Dermis microvascular lymphatic vessel endothelial cell (primary cell): ENCODE measurements at regions not wholly inside any gene's neighbourhood (a gene's known extent, or its start where the extent isn't known, plus 50 kb on each side); places are given as distances from the start of the nearest gene placed in this dataset.

Experiments used
- DNase-seq, 2 donors: peaks; one replicate each; pipeline versions ENCODE4 v3.0.0 to v3.0.0-alpha.2; 2010; ENCODE audit warnings: low read depth in 2 of 2

GRCh38 chr5:54772684-54773083 is 212.7 kb downstream of the ESM1 start:
- no peak for DNase-seq

- DNase-seq, result no peak
Measured at GRCh38 chr5:54772231-54772630, 213.2 kb downstream of the ESM1 start.

- DNase-seq, result no peak
Measured at GRCh38 chr5:54769746-54770145, 215.6 kb downstream of the ESM1 start.

- DNase-seq, result no peak
Measured at GRCh38 chr5:54769072-54769471, 216.3 kb downstream of the ESM1 start.

GRCh38 chr5:54766748-54767147 is 218.6 kb downstream of the ESM1 start:
- no peak for DNase-seq

GRCh38 chr5:54765165-54766028 is 220.0 kb downstream of the ESM1 start:
- no peak for DNase-seq

GRCh38 chr5:54764102-54765090 is 221.0 kb downstream of the ESM1 start:
- DNase-seq, result no peak

- peak; percentile 25 to 64 for DNase-seq
Measured at GRCh38 chr5:54761213-54761701, 224.1 kb downstream of the ESM1 start.

- DNase-seq, result peak; percentile 40 to 51
Measured at GRCh38 chr5:54760182-54760935, 225.0 kb downstream of the ESM1 start.

- DNase-seq, result no peak
Measured at GRCh38 chr5:54758038-54758437, 227.4 kb downstream of the ESM1 start.

- DNase-seq, result no peak
Measured at GRCh38 chr5:54757541-54757940, 227.9 kb downstream of the ESM1 start.

- DNase-seq, result no peak
Measured at GRCh38 chr5:54756796-54757402, 228.5 kb downstream of the ESM1 start.

- DNase-seq, result no peak
Measured at GRCh38 chr5:54756301-54756700, 229.1 kb downstream of the ESM1 start.

- DNase-seq, result no peak
Measured at GRCh38 chr5:54754878-54755277, 230.5 kb downstream of the ESM1 start.

- no peak for DNase-seq
Measured at GRCh38 chr5:54754420-54754819, 231.0 kb downstream of the ESM1 start.

GRCh38 chr5:54753753-54754152 is 231.6 kb downstream of the ESM1 start:
- DNase-seq, result no peak

GRCh38 chr5:54753034-54753433 is 232.4 kb downstream of the ESM1 start:
- no peak for DNase-seq

GRCh38 chr5:54748527-54748926 is 231.0 kb downstream of the SNX18 start:
- no peak for DNase-seq

- no peak for DNase-seq
Measured at GRCh38 chr5:54746777-54747398, 229.3 kb downstream of the SNX18 start.

GRCh38 chr5:54746346-54746745 is 228.8 kb downstream of the SNX18 start:
- DNase-seq, result no peak

GRCh38 chr5:54745599-54745998 is 228.0 kb downstream of the SNX18 start:
- DNase-seq, result no peak
